Muscle layer of colon (tissue), 2 donors: ENCODE measurements at regions not wholly inside any gene's neighbourhood (a gene's known extent, or its start where the extent isn't known, plus 50 kb on each side); places are given as distances from the start of the nearest gene placed in this dataset.
"Not testable (repeated sequence)": the region's sequence is repeated elsewhere in the genome, so short reads cannot be mapped to it uniquely, and the experiment has no call there.

ENCODE experiments used
- H3K27ac ChIP-seq: one replicate; pipeline ENCODE4 v1.7.0; 2013; ENCODE audit warnings: low read depth, mild to moderate bottlenecking, low read length, moderate library complexity
- H3K27me3 ChIP-seq, 2 donors: one replicate each; pipeline ENCODE4 v1.7.0; 2013; ENCODE audit warnings: low read length in 2 of 2, mild to moderate bottlenecking in 2 of 2; ENCODE audit not compliant: insufficient read depth in 2 of 2, control insufficient read depth in 1 of 2
- H3K36me3 ChIP-seq: one replicate; pipeline ENCODE4 v1.7.0; 2013; ENCODE audit warnings: mild to moderate bottlenecking, low read length; ENCODE audit not compliant: insufficient read depth
- H3K4me1 ChIP-seq: one replicate; pipeline ENCODE4 v1.7.0; 2013; ENCODE audit warnings: mild to moderate bottlenecking, low read length; ENCODE audit not compliant: insufficient read depth
- H3K4me3 ChIP-seq, 2 donors: one replicate each; pipeline ENCODE4 v1.7.0; 2013; ENCODE audit warnings: low read length in 2 of 2, low read depth in 1 of 2, mild to moderate bottlenecking in 1 of 2, moderate library complexity in 1 of 2
- H3K9ac ChIP-seq: one replicate; pipeline ENCODE4 v1.7.0; 2013; ENCODE audit warnings: low read length
- H3K9me3 ChIP-seq: one replicate; pipeline ENCODE4 v1.7.0; 2013; ENCODE audit warnings: mild to moderate bottlenecking, low read length
- donor health status: abdominal sarcoma.
- donor health status: Adenocarcinoma of cecum.

- no peak overlapping the region for H3K9ac ChIP-seq
- H3K4me1 ChIP-seq = no peaks in the 10 kb centered on the region
- H3K27me3 ChIP-seq = no peaks in the 10 kb centered on the region
- no peak overlapping the region for H3K27ac ChIP-seq
- no peaks in the 10 kb centered on the region for H3K9me3 ChIP-seq
- H3K36me3 ChIP-seq = no peaks in the 10 kb centered on the region
- no peak overlapping the region for H3K4me3 ChIP-seq
Observed at GRCh38 chr6:134544737-134545136, 226.8 kb upstream of the SGK1 start.

DNA sequence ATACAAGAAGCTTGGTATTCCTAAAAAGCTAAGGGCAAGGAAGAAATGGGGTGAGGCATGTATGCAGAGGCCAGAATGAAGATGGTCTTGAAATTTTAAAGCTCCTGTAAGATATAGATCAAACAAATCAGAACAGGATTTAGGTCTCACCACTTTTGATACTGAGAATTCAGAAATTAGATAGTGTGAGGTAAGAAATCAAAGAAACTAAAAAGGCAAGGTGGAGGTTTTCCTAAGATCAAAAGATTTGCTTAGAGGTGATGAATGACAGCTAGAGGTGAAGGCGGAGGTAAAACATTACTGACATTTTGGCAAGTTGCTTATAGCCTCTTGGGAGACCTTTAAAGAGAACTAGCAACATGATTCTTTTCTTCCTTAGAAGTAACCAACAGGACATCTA, 225.2 kb upstream of the SGK1 start:
- H3K9ac ChIP-seq = no peak overlapping the region
- H3K36me3 ChIP-seq = no peaks in the 10 kb centered on the region
- H3K27me3 ChIP-seq = no peaks in the 10 kb centered on the region
- H3K27ac ChIP-seq = no peak overlapping the region
- H3K4me3 ChIP-seq = no peak overlapping the region
- H3K9me3 ChIP-seq = no peaks in the 10 kb centered on the region
- no peaks in the 10 kb centered on the region for H3K4me1 ChIP-seq

DNA sequence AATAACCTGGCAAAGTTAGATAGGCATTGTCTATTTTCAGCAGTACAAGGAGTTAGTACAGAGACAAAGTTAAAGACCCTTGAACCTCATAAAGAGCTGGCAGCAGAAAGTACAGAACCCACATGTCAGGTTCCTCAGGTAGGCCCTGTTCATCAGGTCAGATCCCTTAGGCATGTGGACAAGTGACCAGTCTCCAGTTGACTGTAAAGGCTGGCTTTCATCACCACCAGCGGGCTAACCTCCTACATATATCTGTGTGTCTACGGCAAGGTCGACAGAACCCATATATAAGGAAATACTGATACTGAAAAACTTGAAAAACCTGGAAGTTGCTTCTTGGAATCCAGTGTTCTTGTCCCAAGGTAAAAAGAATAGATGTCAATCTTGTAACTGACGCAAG, 223.1 kb upstream of the SGK1 start:
- Histone ChIP-seq H3K9me3 (no peaks in the 10 kb centered on the region), H3K27me3 (no peaks in the 10 kb centered on the region), H3K36me3 (no peaks in the 10 kb centered on the region), H3K4me1 (no peaks in the 10 kb centered on the region), H3K27ac (no peak overlapping the region), H3K9ac (no peak overlapping the region), H3K4me3 (no peak overlapping the region)

DNA sequence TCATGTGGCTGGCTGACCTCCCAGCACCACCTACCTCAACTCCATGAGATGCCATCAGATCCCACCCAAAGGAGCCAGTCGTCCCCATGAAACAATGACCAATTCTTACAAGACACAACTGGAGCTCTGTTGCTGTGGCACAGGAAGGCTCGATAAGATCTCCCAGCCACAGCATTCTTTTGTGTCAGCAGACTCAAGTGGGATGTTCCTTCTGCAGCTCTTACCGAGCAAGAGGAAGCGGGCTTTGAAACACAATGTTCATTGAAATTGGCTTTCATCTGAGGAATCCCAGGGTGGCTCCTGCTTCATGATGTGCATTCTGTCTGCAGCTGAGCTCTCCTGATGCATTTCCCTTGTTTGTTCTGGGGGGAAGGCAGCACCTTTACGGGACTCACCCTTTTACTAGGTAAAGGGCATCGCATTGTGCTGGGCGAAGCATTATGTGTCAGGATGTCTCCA, 222.0 kb upstream of the SGK1 start:
- H3K4me3 ChIP-seq = no peak overlapping the region

DNA sequence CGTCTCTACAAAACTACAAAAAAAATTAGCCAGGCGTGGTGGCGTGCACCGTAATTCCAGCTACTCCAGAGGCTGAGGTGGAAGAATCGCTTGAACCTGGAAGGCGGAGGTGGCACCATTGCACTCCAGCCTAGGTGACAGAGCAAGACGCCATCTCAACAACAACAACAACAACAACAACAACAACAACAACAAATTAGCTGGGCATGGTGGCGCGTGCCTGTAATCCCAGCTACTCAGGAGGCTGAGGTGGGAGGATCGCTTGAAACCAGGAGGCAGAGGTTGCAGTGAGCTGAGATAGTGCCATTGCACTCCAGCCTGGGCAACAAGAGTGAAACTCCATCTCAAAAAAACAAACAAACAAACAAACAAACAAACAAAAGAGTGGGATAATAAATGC, 219.9 kb upstream of the SGK1 start:
- not testable (repeated sequence) for H3K4me3 ChIP-seq, H3K27me3 ChIP-seq, H3K27ac ChIP-seq

More for the DNA sequence above, 222.0 kb upstream of the SGK1 start:
- no peak overlapping the region for H3K9ac ChIP-seq
- no peak overlapping the region for H3K27ac ChIP-seq
- H3K27me3 ChIP-seq = no peaks in the 10 kb centered on the region
- no peaks in the 10 kb centered on the region for H3K36me3 ChIP-seq
- no peaks in the 10 kb centered on the region for H3K4me1 ChIP-seq
- no peaks in the 10 kb centered on the region for H3K9me3 ChIP-seq

DNA sequence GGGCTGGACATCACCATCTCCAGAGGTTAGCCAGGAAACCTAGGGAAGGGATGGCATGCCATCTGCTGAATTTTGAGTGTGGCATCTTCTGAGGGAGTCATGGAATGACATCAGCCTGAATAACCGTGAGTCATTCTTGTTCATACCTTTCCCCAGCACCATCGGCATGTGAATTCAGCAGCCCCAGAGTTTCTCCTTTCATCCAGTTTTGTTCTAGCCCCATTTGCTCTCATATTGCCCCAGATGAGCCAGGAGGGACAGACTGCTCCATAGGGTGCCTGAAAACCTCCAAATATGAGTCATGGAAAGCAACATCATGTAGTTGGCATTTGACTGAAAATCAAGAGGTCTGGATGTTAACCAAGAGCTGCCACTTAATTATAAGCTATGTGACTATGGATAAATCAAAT, 219.2 kb upstream of the SGK1 start:
- H3K36me3 ChIP-seq = no peaks in the 10 kb centered on the region
- H3K9me3 ChIP-seq = no peaks in the 10 kb centered on the region
- no peaks in the 10 kb centered on the region for H3K4me1 ChIP-seq
- no peaks in the 10 kb centered on the region for H3K27me3 ChIP-seq
- no peak overlapping the region for H3K4me3 ChIP-seq
- no peak overlapping the region for H3K27ac ChIP-seq
- H3K9ac ChIP-seq = no peak overlapping the region

More for the DNA sequence above, 219.9 kb upstream of the SGK1 start:
- H3K4me1 ChIP-seq, H3K9me3 ChIP-seq, H3K36me3 ChIP-seq, H3K9ac ChIP-seq: not testable (repeated sequence)

DNA sequence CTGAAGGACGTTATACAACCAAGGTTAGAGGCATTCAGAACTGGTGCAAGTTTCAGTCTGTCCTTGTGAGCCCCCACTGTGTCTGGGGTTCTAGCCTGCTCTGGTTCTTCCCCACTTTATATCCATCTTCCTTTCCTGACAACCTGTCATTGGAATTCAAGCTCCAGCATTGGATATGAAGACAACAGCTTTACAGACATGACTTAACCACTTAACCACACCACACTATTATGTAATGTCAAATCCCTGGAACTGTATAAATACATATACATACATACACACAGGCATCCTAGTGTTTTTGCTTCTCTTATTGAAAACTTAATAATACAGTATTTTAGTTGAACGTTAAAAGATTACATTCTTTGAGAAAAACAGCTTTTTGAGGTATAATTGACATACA, 217.9 kb upstream of the SGK1 start:
- no peak overlapping the region for H3K9ac ChIP-seq
- no peaks in the 10 kb centered on the region for H3K9me3 ChIP-seq
- no peaks in the 10 kb centered on the region for H3K27me3 ChIP-seq
- no peaks in the 10 kb centered on the region for H3K4me1 ChIP-seq
- no peak overlapping the region for H3K4me3 ChIP-seq
- H3K27ac ChIP-seq = no peak overlapping the region
- no peaks in the 10 kb centered on the region for H3K36me3 ChIP-seq

GRCh38 chr6:134534708-134535149, 216.8 kb upstream of the SGK1 start:
- H3K9ac ChIP-seq = no peak overlapping the region
- no peaks in the 10 kb centered on the region for H3K27me3 ChIP-seq
- no peaks in the 10 kb centered on the region for H3K4me1 ChIP-seq
- H3K4me3 ChIP-seq = no peak overlapping the region
- no peaks in the 10 kb centered on the region for H3K36me3 ChIP-seq
- no peak overlapping the region for H3K27ac ChIP-seq
- no peaks in the 10 kb centered on the region for H3K9me3 ChIP-seq

- H3K27ac ChIP-seq = no peak overlapping the region
- H3K27me3 ChIP-seq = no peaks in the 10 kb centered on the region
- H3K36me3 ChIP-seq = no peaks in the 10 kb centered on the region
- H3K4me1 ChIP-seq = no peaks in the 10 kb centered on the region
- no peak overlapping the region for H3K9ac ChIP-seq
- no peaks in the 10 kb centered on the region for H3K9me3 ChIP-seq
- no peak overlapping the region for H3K4me3 ChIP-seq
Observed at GRCh38 chr6:134533991-134534390, 216.1 kb upstream of the SGK1 start.

DNA sequence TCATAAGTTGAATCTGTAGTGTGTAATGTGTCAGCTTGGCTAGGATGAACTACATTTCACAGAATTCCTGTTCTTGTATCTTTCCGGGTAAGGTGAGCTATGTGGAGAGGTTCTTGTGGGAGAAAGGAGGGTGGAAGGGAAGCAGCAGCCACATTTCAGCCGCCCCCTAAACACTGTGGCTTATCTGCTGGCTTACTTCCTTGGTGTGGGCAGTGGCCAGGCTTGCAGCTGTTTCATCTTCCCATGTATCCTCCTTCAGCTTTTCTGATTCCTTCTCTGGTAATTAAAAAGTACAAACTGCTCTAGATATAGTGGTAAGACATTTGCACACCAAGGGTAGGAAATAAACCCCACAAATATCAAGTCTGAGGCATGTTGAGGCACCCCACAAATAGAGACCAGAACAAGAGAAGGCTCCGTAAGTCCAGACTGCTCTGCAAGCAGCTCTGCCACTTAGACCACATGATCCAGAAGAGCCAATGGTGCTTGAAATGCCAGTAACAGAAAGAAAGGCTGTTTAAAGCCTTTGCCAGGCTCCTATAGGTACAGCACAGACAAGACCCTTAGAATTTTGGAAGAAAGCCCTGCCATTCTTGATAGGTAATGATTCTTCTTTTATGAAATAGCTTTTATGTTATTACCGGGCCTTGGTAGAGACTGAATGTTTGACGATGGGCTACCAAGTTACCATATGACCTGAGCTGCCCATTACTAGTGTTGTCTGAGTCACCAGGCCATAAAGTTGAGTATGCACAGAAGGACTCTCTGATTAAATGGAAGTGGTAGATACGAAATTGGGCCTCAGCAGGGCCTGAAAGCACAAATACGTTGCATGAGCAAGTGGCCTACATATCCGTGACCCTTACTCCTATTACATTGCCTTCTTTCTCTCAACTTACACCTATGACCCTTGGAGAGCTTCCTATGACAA, 215.0 kb upstream of the SGK1 start:
- Histone ChIP-seq H3K9me3 (no peaks in the 10 kb centered on the region), H3K4me3 (no peak overlapping the region), H3K36me3 (no peaks in the 10 kb centered on the region), H3K4me1 (no peaks in the 10 kb centered on the region), H3K27ac (no peak overlapping the region), H3K27me3 (no peaks in the 10 kb centered on the region), H3K9ac (no peak overlapping the region)

- H3K27ac ChIP-seq = no peak overlapping the region
- H3K27me3 ChIP-seq = no peaks in the 10 kb centered on the region
Observed at GRCh38 chr6:134531611-134532010, 213.7 kb upstream of the SGK1 start.

DNA sequence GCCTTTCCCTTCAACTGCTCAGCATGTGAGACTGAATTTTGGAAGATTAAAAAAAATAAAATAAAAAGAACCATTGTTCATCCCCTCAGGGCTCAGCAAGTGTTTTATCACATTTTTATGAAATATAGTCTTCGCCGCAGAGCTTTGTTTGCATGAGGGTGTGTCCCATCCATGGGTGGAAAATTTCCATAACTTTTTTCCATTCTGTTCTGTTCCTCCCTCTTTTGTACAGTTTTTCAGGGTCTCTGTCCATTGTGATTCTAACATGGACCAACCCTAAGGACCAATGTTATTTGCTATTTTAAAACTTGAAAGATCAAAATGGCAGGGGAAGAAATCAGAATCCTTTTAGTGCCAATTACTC, 213.3 kb upstream of the SGK1 start:
- Histone ChIP-seq H3K9me3 (no peaks in the 10 kb centered on the region), H3K9ac (no peak overlapping the region), H3K4me1 (no peaks in the 10 kb centered on the region), H3K27ac (no peak overlapping the region), H3K36me3 (no peaks in the 10 kb centered on the region), H3K4me3 (no peak overlapping the region), H3K27me3 (no peaks in the 10 kb centered on the region)

More at GRCh38 chr6:134531611-134532010, 213.7 kb upstream of the SGK1 start:
- no peaks in the 10 kb centered on the region for H3K9me3 ChIP-seq
- no peak overlapping the region for H3K9ac ChIP-seq
- no peaks in the 10 kb centered on the region for H3K36me3 ChIP-seq
- H3K4me1 ChIP-seq = no peaks in the 10 kb centered on the region
- H3K4me3 ChIP-seq = no peak overlapping the region
